DMS153 (cell line): ENCODE measurements at regions not wholly inside any gene's neighbourhood (a gene's known extent, or its start where the extent isn't known, plus 50 kb on each side); places are given as distances from the start of the nearest gene placed in this dataset.

Experiments used
- DNase-seq: peaks from one replicate; lab custom pipeline; 2025; lab: John Stamatoyannopoulos, UW

DNA sequence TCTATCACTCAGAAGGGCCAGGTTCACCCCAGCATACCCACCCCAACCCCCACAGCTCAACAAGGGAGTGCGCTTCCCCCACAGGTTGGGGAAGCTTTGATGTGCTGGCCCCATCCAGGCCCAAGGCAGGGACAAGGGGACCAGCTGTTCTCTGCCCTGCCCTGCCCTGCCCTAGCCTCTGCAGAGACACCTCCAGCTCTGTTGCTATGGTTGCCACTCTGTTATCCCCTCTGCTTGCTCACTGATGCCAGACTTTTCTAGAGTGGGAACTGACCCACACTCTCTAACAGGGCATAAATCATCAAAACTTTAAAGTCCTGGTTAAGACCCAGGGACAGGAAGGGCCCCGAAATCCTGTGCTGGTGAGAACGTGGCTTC is 50.4 kb upstream of the ENPP7 start:
- DNase-seq: no peak

DNA sequence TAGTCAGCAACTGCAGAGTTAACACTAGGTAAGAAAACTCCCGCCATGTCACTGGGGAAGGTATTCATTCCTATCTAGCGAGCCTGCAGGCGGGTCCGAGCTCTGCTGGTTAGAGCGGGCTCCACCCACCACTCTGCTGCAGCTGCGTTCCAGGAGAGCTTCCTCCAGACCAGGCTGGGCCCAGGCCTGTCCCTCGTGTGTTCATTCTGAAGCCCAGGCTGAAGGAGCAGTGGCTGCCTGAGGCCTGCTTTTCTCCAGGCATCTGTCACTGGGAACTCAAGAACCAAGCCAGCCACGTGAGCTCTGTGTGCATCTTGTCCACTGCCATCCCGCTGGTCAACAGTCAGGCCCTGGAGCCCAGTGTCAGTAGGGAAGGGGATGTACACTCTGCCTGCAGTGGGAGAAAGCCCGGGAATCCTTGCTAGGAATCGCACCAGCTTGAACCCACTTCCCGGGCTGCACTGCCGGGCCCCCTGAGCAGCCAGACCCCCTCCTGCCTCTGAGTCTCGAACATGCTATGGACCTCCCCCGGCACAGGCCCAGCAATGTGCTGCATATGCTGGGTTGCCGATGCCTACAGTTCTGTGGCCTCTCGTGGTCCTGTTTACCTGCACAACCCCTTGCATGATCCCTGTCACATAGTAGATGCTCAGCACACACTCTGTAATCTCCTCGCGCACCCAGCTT is 51.0 kb upstream of the ENPP7 start:
- DNase-seq: no peak

DNA sequence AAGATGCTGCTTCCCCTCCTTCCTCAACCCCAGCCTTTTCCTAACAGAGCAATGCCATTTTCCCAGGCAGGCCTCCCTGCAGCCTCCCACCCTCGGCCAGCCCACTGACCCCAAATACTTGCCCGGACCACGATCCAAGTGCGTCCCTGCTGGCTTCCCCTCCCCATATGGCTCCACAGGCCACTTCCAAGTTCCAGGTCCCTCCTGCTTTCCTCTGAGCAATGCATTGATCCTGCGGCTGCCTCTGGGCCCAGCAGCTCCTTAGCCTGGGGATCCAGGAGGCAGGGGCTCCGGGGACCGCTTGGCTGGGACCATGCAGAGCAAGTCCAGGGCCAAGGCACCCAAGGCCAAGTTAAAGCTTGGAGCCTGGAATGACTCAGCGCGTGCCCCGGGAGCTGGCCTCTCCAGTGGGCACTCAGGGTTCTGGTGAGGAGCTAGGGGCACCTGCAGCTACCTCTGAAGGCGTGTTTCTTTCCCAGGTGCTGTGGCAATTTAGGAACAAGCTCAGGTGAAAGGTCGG is 51.9 kb upstream of the ENPP7 start:
- DNase-seq: no peak

DNA sequence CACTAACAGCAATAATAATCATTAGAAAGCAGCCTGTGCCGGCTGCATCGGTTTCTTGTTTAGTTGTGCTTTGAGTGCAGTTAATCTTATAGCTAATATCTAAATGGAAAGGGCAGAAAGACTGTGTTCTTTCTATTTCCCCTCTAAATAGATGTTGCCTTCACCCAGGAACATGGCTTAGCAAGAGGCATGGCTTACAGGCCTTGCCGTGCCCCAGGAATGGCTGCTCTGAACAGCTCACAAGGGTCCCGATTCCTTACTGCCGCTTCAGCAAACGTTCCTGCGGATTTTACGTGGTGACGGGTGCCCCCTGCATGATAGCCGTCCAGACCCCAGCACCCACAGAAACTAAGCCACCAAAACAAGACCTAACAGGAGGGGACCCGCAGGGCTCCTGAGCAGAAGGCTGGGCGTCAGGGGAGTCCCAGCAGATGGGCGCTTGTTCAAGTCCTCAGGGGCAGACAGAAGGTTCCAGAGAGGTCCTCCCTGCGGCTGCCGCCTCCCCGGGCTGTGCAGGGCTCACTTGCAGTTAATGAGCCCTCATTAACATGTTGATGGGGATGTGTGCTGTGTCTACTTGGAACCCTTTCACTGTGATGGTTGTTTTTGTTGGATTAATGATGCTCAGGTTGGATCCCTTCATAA is 52.5 kb upstream of the ENPP7 start:
- no peak for DNase-seq

DNA sequence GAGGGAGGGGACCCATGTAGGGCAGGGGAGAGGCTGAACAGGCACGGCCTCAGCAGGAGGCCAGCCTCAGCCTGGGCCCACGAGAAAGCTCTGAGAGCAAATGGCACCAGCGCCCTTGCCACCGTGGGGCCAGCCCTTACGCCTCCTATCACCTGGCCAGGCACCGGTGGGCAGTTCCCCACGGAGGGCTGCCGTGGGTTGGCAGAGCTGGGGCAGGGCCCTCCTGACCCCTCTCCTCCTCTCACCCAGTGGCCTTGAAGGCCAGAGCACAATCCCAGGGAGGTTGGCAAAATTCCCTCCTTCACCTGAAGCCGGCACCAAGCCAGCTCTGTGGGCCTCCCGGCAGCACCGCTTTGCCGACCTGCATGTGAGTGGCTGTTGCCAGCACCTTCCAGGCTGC is 53.1 kb upstream of the ENPP7 start:
- DNase-seq: no peak

DNA sequence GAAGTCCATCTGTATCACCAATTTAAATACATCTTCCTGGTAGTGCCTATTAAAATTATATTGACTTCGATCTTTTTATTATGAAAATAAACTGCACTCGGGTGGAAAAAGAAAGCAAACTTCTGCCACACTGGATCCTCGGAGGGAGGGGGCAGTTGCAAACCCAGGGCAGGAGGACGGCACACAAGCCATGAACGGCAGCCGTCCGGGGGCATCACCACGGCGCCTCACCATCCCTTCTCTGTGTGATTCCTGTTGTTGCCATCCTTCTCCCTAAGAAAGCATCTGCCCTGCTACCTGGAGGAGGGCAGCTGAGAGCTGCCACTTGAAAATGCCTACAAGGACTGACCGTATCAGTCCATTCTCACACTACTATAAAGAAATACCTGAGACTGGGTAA is 53.9 kb upstream of the ENPP7 start:
- DNase-seq: no peak

DNA sequence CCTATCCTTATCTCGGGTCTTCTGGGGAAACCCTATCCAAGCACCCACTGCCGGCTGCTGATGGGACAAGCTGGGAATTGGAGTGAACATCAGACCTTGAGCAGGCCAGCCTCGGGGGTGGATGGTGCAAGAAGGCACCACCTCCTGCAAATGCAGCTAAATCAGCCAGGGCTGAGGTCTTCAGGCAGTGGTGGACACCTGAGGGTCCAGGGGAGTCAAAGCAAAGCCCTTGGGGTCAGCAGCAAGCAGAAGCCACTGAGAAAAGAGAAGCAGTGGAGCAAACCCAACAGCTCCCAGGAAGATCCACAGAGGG is 55.4 kb upstream of the ENPP7 start:
- no peak for DNase-seq

DNA sequence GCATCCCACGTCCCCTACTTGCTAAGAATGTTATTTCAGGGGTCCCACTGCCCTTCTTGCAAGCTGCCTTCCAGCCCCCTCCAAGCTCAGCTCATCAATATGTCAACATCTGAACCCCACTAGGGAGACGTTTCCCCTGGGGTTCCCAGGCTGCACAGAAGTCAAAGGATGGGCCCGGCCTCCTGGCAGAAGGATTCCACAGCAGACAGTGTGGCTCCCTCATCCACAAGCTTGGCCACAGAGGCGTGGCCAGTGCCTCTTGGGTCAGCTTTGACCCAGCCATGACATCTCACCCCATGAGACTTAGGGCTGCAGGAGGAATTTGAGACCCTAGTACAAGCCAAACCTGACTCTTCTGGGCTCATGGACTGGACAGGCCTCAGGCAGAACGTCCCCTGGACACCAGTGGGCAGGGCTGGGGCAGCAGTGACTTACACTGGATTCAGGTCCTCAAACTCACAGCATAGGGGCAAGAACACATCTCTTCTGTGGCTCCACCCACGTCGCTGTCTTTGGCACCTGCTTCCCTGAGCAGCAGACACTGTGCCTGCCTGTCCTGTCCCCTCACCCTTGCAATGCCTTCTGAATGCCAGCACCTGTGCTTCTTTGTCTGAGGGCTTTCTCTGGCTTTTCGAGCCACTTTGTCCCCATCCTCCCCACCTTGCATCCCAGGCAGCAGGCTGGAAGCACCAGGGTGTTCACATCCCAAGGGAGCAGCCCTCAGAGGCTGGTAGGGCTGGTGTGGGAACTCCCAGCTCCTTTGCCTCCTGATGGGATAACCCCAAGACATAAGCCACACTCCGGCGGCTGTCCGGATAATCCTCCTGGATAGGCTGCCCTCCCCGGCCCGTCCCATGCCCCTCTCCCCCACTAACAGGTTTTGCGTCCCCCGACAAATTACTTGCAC is 56.0 kb upstream of the ENPP7 start:
- no peak for DNase-seq

DNA sequence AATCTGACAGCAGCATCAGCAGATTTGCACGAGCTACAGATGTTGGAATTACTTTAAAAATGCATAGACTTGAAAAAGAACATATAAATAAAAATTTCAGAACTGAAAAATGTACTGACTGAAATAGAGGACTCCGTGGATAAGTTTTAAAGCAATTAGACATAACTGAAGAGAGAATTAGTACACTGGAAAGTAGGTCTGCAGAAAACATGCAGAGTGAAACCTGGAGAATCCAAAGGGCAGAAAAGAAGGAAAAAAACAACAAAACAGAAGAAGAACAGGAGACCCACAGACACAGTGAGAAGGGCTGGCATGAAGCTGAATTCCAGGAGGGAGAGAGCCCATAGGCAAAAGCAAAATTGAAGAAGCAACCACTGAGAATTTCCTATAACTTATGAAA is 57.2 kb upstream of the ENPP7 start:
- no peak for DNase-seq

DNA sequence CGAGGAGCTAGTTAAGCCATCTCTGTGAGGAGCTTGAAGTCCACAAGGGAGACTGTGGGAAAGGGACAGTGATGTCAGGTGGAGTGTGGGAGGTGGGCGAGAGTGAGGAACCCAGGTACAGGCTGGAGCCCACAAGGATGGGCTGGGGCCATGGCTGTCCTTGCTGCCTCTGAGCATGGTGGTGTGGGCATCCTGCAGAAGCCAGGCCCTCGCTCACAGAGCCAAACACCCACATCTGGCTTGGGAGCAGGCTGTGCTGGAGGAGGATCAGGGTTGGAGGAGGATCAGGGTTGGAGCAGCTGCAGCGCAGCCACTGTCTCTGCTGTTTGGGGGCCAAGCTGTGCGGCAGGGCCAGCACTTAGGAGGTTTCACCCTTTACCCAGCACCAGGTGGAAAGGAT is 58.2 kb upstream of the ENPP7 start:
- no peak for DNase-seq

DNA sequence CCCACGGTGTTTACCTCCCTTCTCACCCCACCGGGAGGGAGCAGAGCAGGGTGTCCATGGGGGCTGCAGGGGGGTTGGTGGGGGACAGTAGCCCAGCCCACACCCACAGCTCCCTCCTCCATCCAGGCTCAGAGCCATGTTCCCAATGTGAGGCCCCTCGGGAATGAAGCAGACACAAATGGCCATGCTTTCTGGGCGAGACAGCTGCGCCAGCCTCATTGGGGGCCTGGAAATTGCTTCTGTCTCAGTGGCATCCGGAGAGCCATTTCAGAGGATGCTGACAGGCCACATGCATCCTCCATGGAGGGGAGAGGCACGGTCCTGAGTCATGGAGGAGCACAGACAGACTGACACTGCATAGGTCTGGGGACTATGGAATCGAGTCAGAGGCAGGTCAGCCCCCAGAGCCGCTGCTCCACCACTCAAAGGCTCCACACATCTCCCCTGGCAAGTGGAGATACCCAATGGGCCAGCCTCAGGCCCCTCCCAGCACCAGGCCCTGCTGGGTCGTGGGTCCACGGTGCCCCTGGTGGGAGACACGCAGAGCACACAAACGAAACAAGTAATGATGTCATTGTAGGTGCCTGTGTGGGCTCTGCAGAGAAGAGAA is 59.6 kb upstream of the ENPP7 start:
- no peak for DNase-seq

DNA sequence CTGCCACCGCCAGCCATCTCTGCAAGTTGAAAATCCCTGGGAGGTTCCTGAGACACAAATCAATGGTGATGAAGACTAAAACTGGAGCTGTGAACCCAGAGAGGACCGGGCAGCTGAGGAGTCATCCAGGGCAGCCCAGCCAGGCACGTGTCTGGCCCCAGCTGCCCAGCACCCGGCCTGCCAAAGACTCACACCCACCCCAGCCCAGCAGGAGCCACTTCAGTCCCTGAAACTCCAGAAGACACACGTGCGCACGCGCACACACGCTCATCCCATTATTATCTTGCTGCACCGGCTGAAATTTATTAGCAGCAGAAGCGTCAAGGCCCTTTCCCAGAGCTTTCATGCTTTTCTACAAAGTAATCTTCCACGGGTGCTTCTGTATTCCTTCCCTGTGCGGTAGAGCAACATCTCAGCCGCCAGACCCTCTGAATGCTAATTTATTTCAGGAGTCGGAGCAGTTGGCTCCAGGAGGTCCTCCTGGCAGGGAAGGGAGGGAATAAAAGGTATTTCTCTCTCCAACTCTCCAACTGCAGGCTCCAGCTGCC is 59.8 kb upstream of the RBFOX3 start:
- DNase-seq: peak; percentile 7

DNA sequence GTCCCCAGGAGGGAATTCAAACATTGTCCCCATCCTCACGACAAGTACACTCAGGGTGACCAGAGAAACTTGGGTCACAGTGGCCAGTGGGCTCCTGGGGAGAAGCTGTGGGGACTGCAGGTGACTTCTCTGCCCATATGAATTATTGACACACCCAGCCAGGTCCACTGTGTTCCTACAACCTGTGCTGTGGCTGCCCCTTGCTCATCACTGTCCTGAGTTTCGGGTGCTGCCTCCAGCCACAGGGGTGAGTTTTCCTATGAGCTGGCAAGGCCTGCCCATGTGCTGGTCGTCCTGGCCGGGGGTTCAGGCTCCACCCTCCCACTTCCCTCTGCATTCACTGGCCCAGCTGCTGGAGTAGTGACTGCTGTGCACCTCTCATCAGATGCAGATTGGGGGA is 59.0 kb upstream of the RBFOX3 start:
- DNase-seq: no peak

DNA sequence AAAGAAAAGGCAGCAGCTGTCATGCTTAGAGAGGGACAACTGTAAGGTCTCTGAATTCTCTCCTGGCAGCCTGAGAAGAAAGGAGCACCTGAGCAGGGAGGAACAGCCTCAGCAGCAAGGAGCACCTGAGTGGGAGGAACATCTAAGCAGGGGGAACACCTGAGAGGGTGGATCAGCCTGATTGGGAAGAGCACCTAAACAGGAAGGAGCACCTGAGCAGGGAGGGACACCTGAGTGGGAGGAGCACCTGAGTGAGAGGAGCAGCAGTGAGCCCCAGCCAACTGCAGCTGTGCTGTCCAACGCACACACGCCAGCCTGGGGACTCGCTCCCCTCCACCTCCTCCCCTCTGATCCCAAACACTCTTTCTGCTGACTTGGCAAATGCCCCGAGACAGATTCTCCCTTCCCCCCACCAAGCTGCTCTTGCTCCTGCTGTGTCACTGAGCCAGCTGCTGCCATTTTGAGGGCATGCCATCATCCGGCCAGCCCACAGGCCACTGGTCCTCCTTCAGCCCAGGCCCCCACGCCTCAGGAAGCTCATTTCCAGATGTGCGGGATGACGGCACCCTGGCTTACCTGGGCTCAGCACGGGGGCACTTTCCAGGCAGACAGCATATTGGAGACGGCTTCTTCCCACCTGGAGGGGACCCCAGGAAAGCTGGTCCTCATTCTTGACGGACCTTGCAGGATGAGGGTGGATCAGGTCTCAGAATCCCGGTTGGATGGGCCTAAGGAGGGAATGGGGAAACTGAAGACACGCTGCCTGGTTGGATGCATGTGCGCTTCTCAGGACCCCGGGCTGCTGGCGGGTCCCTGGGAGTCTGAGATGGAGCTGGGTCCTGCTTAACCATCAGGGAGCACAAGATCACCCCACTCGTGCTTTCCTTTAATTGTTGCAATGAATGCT is 57.7 kb upstream of the RBFOX3 start:
- DNase-seq: no peak

DNA sequence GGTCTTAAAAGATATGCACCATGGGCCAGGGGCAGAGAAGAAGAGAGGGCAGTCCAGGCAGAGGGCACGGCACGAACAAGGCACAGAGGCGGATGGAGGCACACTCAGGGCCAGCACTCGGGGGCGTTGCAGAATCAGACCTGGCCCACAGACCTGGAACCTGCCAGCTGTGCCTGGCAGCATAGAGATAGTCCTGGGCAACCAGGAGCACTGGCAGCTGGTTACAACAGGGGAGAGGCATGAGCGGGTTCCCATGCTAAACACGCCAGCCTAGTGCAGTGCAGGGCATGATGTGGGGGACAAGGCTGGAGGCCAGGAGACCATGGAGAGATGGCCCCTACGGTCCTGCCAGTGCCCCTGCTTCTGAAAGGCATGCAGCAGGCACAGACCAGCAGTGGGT is 56.9 kb upstream of the RBFOX3 start:
- no peak for DNase-seq

DNA sequence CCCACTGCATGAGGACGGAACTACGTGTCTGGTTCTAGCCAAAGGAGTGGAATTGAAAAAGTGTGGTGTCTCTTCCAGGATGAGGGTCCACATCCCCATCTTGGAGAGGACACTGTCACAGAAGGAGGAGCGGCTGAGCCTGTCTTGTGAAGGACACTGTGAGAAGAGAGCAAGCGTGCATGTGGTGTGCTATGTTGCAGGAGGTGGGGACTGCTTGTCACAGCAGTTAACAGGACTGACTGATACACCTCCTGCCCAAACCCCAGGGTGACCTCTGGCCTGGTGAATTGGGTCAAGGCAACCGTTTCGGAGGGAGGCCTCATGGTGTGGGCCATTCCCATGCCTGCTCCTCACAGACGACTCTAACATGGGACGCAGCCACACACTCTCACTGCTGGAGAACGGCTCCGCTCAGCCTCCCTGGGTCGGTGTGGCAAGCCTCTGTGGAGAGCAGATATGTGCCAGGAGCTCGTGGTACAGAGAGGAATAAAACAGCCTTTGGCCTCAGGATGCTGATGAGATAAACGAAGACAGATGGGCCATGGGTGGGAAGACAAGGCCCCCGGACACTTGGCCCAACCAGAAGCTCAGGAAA is 56.4 kb upstream of the RBFOX3 start:
- no peak for DNase-seq

DNA sequence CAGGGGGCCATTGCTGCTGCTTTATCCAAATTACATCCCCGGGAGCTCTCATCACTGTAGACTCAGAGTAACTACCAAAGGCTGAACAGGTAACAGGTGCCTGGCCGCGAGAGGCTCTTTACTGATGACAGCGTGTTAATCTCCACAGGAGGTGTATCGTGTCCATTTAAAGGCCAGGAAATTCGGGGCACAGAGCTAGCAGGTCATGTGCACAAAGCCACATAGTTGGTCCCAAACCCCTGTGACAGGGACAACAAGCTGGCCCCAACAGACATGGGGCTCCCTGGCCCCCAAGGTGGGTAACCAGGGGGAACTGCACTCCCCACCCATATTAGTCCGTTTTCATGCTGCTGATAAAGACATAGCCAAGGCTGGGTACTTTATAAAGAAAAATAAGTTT is 55.3 kb upstream of the RBFOX3 start:
- DNase-seq: no peak

DNA sequence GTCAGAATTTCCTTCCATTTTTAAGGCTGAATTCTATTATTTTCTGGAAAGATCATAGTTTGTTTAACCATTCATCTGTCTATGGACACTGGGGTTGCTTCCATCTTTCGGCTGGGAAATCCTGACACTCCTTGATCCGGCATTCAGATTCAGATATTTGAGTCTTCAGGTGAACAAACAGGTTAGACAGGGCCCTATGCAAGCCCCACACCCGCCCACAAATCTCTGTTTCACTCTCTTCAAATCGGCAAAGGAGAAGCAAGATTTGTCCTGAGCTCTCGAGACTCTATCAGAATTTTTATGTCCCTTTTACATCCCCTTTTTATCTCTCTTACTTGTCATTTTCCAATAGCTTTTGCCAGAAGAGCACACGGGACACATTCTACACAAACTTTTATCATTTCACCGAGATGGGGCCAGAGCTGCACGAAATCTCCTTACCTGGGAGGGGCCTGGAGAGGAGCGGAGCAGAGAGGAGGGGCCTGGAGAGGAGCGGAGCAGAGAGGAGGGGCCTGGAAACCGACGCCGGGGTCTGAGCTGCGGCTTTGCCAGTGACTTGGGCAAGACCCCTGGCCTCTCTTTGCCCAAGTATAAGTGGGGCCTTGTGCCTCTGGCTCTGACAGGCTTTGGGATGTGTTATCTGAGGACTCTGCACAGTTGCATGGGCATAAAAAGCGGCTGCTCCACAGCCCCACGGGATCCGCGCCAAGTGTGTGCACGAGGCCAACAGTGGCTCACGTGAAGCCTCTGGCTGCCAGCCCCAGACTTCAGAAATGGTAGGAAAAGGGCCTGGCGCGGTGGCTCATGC is 54.3 kb upstream of the RBFOX3 start:
- DNase-seq: peak; percentile 35

DNA sequence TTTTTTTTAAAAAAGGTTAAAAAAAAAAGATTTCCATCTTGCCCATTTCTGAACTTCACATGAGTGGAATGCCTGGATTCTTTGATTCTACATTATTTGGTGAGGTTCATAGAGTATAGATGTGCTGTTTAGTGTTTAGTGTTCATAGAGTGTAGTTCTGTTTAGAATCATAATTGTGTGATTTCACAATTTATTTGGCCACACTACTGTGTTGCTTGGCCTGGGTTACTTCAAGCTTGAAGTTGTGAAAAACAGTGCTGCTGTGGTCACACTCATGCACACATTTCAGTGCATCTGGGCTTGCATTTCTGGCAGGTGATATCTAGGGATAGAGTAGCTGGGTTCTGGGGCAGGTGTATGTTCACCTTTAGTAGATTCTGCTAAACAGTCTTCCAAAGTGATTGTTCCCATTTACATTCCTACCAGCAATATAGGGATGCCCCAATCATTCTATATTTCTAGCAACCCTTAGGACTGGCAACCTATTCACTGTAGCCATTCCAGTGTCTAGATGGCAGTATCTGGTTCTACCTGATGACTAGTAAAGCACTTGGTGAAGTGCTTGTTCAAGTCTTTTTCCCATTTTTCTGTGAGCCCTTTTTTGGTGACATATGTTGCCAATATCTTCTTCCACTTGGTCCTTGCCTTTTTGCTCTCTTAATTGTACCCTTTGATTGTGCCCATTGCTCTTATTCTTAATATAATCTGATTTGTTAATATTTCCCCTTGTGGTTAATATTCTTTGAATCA is 50.6 kb upstream of the RBFOX3 start:
- DNase-seq: no peak
